Amniotic stem cell (primary cell): ENCODE measurements at regions not wholly inside any gene's neighbourhood (a gene's known extent, or its start where the extent isn't known, plus 50 kb on each side); places are given as distances from the start of the nearest gene placed in this dataset.
A peak's percentile ranks its signal among the peaks of the same experiment; 100 is the strongest.

Experiments used
- DNase-seq: peaks from one replicate; lab custom pipeline; 2025; lab: John Stamatoyannopoulos, UW

DNA sequence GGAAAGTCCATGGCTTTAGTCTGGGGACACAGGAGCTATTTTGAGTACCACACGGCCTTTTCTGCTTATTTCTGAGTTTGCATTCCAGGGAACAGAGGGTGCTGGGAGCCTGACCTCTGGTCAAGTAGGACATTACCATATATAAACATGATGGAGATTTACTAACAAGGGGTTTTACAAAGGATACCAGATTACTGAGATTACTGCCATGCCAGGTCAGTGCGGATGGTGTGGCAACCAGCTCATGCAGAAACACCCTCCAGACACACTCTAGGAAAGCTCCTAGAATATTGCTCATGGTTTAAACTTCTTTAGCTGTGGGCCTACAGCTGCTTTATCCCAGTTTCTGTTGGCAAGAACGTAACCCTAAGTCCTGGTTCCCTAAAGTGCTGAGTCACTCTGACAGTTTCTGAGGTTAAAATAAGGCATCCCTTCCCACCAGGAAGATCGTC is 54.3 kb upstream of the AGTR1 start:
- DNase-seq: peak; percentile 63

GRCh38 chr3:148646126-148646665 is 51.5 kb upstream of the AGTR1 start:
- DNase-seq: no peak
